NCI-H2107 treated with DMSO at 0.1 percent for 48 hours (cell line): ENCODE measurements at regions not wholly inside any gene's neighbourhood (a gene's known extent, or its start where the extent isn't known, plus 50 kb on each side); places are given as distances from the start of the nearest gene placed in this dataset.
"Not testable (repeated sequence)": the region's sequence is repeated elsewhere in the genome, so short reads cannot be mapped to it uniquely, and the experiment has no call there.

Experiments
- DNase-seq: peaks from one replicate; lab custom pipeline; 2025; ENCODE audit not compliant: unreplicated experiment; lab: John Stamatoyannopoulos, UW

- no peak for DNase-seq
Measured at GRCh38 chr2:52597346-52597745, 1170.3 kb upstream of the CHAC2 start.

- no peak for DNase-seq
Measured at GRCh38 chr2:52594026-52594425, 1173.6 kb upstream of the CHAC2 start.

- not testable (repeated sequence) for DNase-seq
Measured at GRCh38 chr2:52584071-52584470, 1183.5 kb upstream of the CHAC2 start.

GRCh38 chr2:52572469-52572894 is 1195.1 kb upstream of the CHAC2 start:
- DNase-seq, result no peak

- no peak for DNase-seq
Measured at GRCh38 chr2:52571380-52572347, 1195.9 kb upstream of the CHAC2 start.

GRCh38 chr2:52570716-52571115 is 1196.9 kb upstream of the CHAC2 start:
- no peak for DNase-seq

- DNase-seq, result no peak
Measured at GRCh38 chr2:52563151-52563550, 1204.5 kb upstream of the CHAC2 start.

GRCh38 chr2:52558265-52558664 is 1209.3 kb upstream of the CHAC2 start:
- DNase-seq, result no peak

GRCh38 chr2:52542297-52542696 is 1225.3 kb upstream of the CHAC2 start:
- no peak for DNase-seq

GRCh38 chr2:52539026-52539970 is 1228.3 kb upstream of the CHAC2 start:
- no peak for DNase-seq

GRCh38 chr2:52537588-52537987 is 1230.0 kb upstream of the CHAC2 start:
- DNase-seq, result no peak

GRCh38 chr2:52536929-52537460 is 1230.6 kb upstream of the CHAC2 start:
- no peak for DNase-seq

GRCh38 chr2:52532956-52533355 is 1234.6 kb upstream of the CHAC2 start:
- DNase-seq, result no peak

GRCh38 chr2:52526735-52527134 is 1240.9 kb upstream of the CHAC2 start:
- DNase-seq, result no peak

- no peak for DNase-seq
Measured at GRCh38 chr2:52520644-52521043, 1247.0 kb upstream of the CHAC2 start.

GRCh38 chr2:52518678-52519077 is 1248.9 kb upstream of the CHAC2 start:
- DNase-seq, result no peak

GRCh38 chr2:52512760-52513159 is 1254.8 kb upstream of the CHAC2 start:
- DNase-seq, result no peak

GRCh38 chr2:52510432-52510831 is 1257.2 kb upstream of the CHAC2 start:
- DNase-seq, result no peak

GRCh38 chr2:52502476-52502860 is 1265.1 kb upstream of the CHAC2 start:
- no peak for DNase-seq

GRCh38 chr2:52501715-52502475 is 1265.7 kb upstream of the CHAC2 start:
- DNase-seq, result no peak

GRCh38 chr2:52500561-52500960 is 1267.0 kb upstream of the CHAC2 start:
- DNase-seq, result no peak
